ENCODE measurements at regions not wholly inside any gene's neighbourhood (a gene's known extent, or its start where the extent isn't known, plus 50 kb on each side); places are given as distances from the start of the nearest gene placed in this dataset.
"Not testable (repeated sequence)": the region's sequence is repeated elsewhere in the genome, so short reads cannot be mapped to it uniquely, and the experiment has no call there.

DNA sequence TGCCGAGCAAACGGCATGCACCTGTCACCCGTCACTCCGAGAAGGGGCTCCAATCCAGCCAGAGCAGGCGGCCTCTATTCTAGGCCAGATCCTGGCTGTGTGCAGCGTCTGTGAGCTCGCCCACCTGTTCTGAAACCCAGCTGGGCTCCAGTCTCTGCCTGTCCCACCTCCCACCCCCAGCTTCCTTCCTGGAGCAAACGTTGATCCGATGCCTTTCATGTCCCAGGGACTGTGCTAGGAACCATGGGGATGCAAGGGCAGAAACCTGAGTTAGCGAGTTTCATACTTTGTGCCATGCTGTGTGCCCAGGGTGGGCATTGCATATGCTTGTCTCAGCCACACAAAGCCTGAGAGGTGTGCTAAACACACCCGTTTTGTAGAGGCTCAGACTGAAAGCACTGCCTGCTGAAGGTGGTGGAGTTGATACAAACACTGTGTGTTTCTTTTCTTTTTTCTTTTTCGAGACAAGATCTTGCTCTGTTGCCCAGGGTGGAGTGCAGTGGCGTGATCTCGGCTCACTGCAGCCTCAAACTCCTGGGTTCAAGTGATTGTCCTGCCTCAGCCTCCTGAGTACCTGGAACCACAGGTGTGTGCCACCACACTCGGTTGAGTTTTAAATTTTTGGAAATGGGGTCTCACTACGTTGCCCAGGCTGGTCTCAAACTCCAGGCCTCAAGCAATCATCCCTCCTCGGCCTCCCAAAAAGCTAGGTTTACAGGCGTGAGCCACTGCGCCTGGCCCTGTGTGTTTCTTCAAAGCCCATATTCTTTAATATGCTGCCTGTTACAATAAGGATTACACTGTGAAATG, 84.1 kb upstream of the MED13L start:
- DNase-seq = no peak

DNA sequence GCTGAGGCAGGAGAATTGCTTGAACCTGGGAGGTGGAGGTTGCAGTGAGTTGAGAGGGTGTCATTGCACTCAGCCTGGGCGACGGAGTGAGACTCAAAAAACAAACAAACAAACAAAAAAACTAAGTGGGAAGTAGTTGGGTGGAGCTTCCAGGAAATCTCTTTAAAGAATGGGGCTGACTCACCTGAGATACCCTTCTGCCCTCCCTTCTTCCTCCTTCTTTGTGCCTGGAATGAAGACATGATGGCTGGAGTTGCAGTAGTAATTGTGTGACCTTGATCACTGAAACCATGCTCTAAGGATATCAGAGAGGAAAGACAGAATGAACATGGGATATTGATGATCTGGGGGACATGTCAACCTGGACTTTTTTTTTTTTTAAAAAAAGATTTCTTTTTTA, 87.6 kb upstream of the MED13L start:
- no peak for DNase-seq

GRCh38 chr12:116365606-116366455, 88.3 kb upstream of the MED13L start:
- DNase-seq = no peak

DNA sequence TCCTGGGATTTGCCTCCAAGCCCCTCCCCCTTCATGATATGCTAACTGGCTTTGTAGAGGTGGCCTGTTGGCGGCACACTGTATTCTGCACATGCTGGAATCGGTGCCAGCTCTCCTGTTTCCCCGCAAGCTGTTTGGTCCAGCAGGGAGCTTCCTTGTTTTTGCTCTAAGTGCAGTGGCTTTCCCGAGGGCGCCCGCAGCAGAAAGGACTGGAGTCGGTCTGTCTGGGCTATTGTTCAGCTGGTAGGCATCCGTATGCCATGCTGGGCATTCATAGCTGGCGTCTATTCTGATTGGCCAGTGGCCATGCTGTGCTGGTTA, 88.9 kb upstream of the MED13L start:
- no peak for DNase-seq

DNA sequence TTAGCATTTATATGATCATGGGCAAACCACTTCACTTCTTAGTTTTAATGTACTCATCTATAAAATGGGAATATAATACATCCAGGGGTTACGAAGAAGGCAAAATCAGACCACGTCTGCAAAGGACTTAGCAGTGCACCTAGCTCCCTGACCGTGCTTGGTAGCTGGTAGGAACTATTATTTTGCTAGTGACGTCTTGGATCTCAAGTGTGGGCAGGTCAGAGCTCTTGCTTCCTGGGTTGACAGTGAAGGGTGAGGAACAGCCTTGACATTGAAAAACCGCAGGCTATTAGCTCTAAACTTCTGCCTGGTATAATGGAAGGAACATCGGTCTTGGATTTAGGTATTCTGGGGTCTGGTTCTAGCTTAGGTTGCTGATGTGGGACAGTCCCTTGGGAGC, 89.3 kb upstream of the MED13L start:
- no peak for DNase-seq

DNA sequence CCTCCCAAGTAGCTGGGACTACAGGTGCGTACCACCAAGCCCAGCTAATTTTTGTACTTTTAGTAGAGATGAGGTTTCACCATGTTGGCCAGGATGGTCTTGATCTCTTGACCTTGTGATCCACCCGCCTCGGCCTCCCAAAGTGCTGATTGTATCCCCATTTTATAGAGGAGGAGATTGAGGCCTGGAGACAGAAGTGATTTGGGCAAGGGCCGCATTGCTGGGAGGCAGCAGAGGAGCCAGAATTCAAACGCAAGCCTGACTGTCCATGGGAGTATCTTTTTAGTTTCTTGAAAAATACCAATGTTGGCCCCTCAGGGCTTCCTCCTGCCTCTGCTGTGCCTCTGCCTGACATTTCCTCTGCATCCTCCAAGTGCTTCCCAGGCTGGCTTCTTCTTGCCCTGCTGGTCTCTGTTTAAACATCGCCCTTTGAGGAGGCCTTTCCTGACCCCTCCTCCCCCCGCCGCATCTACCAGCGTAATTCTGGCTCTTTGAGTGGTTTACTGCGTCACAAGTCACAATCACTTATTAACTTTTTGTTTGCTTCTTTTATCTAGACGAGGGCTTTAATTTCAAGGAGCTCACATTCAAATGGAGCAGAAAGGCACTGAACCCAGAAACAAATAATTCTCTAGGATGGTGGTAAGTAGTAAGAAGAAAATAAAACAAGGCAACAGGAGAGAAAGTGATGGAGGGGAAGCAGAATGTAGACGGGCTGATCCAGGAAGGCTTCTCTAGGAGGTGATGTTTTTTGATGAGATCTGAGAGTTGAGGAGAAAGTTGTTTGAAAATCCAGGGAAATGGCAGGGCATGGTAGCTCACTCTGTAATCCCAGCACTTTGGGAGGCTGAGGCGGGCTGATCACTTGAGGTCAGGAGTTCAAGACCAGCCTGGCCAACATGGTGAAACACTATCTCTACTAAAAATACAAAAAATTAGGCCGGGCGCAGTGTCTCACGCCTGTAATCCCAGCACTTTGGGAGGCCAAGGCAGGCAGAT, 91.0 kb upstream of the MED13L start:
- no peak for DNase-seq

GRCh38 chr12:116370004-116370404, 92.5 kb upstream of the MED13L start:
- no peak for DNase-seq

- DNase-seq = no peak
These were observed 93.5 kb upstream of the MED13L start for GRCh38 chr12:116370886-116371580.

DNA sequence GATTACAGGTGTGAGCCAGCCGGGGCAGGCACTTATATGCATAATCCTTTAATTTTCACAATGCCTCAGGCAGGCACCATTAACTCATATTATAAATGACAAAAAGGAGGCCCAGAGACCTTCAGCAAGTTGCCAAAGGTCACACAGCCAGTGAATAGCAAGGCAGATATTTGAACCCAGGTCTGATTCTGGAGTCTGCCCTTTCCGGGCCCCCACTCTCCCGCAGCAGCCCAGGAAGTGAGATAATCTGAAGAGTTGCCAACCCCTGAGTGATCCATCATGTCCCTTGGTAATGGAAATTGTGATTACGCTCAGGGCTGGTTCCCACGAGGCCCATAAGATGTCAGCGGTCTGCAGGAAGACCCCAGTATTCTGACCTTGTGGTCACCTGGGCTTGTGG, 95.3 kb upstream of the MED13L start:
- DNase-seq = no peak

GRCh38 chr12:116373572-116374206, 96.2 kb upstream of the MED13L start:
- no peak for DNase-seq

DNA sequence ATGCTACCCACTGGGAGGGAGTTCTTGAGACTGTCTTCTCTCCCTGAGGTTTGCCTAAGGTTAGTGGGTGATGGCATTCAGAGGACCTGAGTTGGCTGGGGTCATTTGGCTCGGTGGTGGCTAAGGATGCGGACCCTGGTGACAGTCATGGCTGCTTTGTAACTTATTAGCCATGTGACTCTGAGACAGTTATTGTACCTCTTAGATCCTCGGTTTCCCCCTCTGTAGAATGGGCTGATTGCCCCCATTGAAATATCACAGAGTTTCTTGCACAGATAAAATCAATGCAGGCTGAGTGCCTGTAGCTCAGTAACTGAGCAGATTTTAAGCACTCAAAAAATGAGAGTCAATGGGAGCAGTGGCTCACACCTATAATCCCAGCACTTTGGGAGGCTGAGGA, 96.7 kb upstream of the MED13L start:
- no peak for DNase-seq

DNA sequence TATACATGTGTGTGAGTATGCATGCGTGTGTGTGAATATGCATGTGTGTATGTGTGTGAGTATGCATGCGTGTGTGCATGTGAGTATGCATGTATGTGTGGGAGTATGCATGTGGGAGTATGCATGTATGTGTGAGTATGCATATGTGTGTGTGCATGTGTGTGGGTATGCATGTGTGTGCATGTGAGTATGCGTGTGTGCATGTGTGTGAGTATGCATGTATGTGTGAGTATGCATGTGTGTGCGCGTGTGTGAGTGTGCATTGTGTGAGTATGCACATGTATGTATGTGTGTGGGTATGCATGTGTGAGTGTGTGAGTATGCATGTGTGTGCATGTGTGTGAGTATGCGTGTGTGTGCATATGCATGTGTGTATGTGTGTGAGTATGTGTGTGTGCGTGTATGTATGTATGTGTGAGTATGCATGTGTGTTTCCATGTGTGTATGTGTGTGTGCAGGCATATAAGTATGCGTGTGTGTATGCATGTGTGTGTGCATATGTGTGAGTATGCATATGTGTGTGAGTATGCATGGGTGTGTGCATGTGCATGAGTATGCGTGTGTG, 97.9 kb upstream of the MED13L start:
- no peak for DNase-seq

DNA sequence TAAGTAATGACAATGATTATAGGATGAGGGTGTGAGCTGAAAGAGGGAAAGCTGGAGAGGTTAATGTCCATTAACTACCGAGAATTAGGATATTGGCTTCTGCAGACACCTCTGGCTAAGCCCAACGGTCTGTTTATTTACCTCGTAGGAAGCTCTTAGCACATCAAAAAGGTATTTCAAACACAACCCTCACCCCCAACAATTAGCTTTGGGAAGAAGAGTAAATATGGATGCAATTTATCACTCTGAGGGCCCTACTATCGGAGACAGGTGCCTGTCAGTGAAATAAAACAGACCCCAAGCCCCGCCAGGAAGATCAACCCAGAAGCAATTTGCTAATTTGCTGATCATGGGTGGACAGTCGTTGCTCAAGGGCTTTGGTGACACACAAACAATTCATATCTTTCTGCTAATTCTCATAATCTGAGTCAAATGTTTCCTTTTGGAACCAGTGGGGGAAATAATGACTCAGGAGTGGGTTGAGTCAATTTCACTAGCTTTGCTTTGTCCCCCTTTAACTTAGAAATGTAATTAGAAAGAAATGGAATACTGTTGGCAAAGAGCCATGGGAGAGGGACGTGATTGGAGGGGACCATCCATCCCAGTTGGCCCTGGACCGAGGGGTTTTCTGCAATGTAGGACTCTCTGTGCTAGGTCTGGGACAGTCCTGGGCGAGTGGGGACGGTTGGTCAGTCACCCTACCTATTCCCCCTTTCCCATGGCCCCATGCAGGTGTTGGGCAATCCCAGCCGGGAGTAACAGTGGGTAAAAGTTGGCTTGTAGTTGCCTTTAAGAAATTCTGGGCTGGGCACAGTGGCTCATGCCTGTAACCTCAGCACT, 99.1 kb upstream of the MED13L start:
- no peak for DNase-seq

DNA sequence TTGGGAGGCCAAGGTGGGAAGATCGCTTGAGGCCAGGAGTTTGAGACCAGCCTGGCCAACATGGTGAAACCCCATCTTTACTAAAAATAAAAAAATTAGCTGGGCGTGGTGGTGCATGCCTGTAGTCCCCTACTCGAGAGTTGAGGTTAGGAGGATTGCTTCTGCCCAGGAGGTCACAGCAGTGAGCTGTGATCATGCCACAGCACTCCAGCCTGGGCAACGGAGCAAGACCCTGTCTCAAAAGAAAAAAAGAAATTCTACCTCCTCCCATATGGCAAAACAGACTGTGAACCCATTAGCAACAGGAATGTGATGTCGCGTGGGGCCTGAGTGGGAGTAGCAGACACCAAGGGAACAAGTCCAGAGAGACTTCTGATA, 99.7 kb upstream of the MED13L start:
- not testable (repeated sequence) for DNase-seq

GRCh38 chr12:116378002-116378401, 100.5 kb upstream of the MED13L start:
- no peak for DNase-seq

DNA sequence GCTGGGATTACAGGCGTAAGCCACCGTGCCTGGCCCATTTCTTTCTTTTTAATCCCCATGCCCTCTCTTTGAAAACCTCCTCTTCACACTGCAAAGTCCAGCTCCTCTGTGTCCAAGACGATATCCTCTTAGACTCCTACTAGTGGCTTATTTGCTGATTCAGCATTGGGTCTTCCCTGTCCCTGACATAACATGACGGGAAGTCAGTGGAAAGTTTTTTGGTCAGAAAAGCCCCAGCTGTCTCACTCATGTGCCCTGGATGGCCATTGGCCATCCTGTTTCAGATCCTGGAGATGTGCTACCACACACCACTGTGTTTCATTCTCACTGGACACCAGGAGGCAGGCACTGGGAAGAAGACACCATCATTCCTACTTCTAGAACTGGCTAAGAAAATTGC, 102.6 kb upstream of the MED13L start:
- DNase-seq = no peak

GRCh38 chr12:116380740-116381139, 103.2 kb upstream of the MED13L start:
- DNase-seq = not testable (repeated sequence)

GRCh38 chr12:116381240-116381743, 103.8 kb upstream of the MED13L start:
- no peak for DNase-seq

DNA sequence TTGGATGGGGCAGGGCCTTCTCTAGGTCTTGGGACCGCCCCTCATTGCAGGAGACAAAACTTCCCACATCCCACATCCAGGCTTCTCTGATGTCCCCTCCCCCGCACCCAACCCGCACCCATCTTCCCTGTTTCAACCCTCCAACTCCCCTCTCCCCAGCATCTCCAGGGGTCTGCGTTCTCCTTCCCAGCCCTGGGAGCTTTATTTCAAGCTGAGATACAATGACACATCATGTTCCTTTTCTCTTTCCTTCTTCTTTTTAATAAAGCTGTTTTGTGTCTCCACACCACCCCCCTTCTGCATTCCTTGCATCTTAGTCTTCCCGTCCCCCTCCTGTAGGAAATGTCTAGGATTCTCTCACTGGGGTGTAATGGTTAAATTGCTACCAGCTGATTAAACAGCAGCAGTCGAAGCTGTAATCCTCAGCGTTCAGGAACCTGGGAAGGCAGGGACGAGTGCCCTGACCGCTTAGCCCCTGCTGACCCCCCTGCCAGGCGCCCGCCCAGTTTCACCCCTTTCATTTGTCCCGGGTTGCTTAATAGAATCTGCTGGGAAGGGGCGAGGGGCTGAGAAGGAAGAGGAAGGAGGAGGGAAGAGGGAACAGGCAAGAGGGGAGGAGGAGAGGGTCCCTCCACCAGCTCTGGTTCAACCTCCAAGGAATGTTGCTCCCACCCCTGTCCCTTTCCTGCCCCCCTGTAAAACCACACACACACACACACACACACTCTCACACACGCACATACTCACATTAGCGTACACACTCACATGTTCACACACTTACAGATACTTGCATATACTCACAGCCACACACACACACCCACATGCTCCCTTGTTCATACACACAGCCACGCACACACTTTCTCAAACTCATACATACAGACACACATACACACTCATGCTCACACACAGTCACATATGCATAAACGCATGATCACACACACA, 104.5 kb upstream of the MED13L start:
- DNase-seq = no peak
